ENCODE measurements at regions not wholly inside any gene's neighbourhood (a gene's known extent, or its start where the extent isn't known, plus 50 kb on each side); places are given as distances from the start of the nearest gene placed in this dataset.

DNA sequence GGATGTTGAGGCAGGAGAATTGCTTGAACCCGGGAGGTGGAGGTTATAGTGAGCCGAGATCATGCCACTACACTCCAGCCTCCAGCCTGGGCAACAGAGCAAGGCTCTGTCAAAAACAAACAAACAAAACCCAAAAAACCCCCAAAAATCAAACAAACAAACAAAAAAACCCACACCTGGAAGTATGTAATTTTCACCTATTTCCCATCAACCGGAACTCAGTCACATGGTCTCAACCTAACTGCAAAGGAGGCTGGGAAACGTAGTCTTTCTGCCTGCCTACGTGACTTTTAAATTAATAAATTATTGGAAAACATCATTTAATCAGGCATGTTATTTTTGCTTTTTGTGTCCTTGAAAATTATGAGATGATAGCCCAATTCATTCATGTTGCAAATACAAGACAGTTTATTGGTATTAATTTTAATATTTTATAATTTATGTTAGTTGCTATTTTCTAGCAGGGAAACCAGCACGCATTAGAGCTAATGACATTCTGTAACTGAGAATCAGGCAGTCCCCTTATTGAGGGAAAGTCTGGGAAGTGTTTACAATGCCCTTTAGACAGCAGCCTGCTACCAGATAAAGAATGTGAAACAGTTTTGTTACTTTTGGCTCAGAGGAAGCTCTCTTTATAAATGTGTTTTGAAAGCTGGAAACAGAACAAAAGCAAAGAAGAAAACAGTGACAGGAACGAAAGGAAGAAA is 110.3 kb downstream of the NXNL2 start:
- no peak for TF ChIP-seq CTCF (IDR thresholded peaks at IDR 0.05)
- H3K36me3 Mint-ChIP-seq: no peaks in the 10 kb centered on the region
- no peak overlapping the region for H3K4me2 ChIP-seq (replicated peaks; ENCODE audit: extremely low read depth, low read length, poor library complexity, severe bottlenecking)

GRCh38 chr9:88645879-88646199 is 110.9 kb downstream of the NXNL2 start:
- H3K27ac ChIP-seq (ENCODE audit: low read depth in 1 of 2, low read length in 2 of 2): no peak overlapping the region
- no peaks in the 10 kb centered on the region for H3K4me1 ChIP-seq (ENCODE audit: control insufficient read depth in 1 of 2, insufficient read depth in 2 of 2, low read length in 2 of 2)
- no peak overlapping the region for H3K4me2 ChIP-seq (replicated peaks; ENCODE audit: extremely low read depth, low read length, poor library complexity, severe bottlenecking)
- Mint-ChIP-seq H3K27me3 (ENCODE audit: low read depth in 3 of 3) (peaks cover 0 to 9% (median 6%) of the 10 kb centered on the region in 3 donors), H3K4me3 (no peak overlapping the region), H3K36me3 (no peaks in the 10 kb centered on the region), H3K4me1 (no peaks in the 10 kb centered on the region), H3K9me3 (peaks cover 2 to 16% (median 10%) of the 10 kb centered on the region in 7 donors), H3K27ac (no peak overlapping the region)
- no peaks in the 10 kb centered on the region for H3K9me3 ChIP-seq (replicated peaks in 1 of 2; ENCODE audit: control insufficient read depth in 1 of 2, insufficient read depth in 1 of 2, low read length in 2 of 2)
- H2AFZ ChIP-seq (ENCODE audit: insufficient read depth, low read depth, low read length, poor library complexity, severe bottlenecking): no peak overlapping the region
- intact Hi-C loops (cut with micrococcal nuclease): no loop called here
- no peaks in the 10 kb centered on the region for H3K36me3 ChIP-seq (replicated peaks in 1 of 2; ENCODE audit: control insufficient read depth in 1 of 2, insufficient read depth in 2 of 2, low read length in 2 of 2)
- H4K20me1 ChIP-seq (ENCODE audit: insufficient read depth, low read length): no peaks in the 10 kb centered on the region
- TF ChIP-seq CTCF (IDR thresholded peaks at IDR 0.05): no peak
- H3K4me3 ChIP-seq (replicated peaks in 1 of 3; ENCODE audit: low read depth in 2 of 3, low read length in 3 of 3): no peak overlapping the region
- H3K9ac ChIP-seq (ENCODE audit: insufficient read depth, low read length, poor library complexity, severe bottlenecking): no peak overlapping the region
- 100% methylated on average over 2 of the region's 10 CpGs for WGBS (ENCODE audit: insufficient coverage)
- no peaks in the 10 kb centered on the region for H3K79me2 ChIP-seq (ENCODE audit: insufficient read depth, low read length)
- no peaks in the 10 kb centered on the region for H3K27me3 ChIP-seq (ENCODE audit: control insufficient read depth in 2 of 2, insufficient read depth in 2 of 2, low read length in 2 of 2)
- no peak for DNase-seq

More for the DNA sequence above, 110.3 kb downstream of the NXNL2 start:
- Mint-ChIP-seq H3K4me3 (no peak overlapping the region), H3K4me1 (no peaks in the 10 kb centered on the region), H3K27me3 (ENCODE audit: low read depth in 3 of 3) (peaks cover 0 to 9% (median 6%) of the 10 kb centered on the region in 3 donors), H3K9me3 (peaks cover 2 to 13% (median 10%) of the 10 kb centered on the region in 7 donors), H3K27ac (no peak overlapping the region)
- Histone ChIP-seq H3K36me3 (replicated peaks in 1 of 2; ENCODE audit: control insufficient read depth in 1 of 2, insufficient read depth in 2 of 2, low read length in 2 of 2) (no peaks in the 10 kb centered on the region), H4K20me1 (ENCODE audit: insufficient read depth, low read length) (no peaks in the 10 kb centered on the region), H2AFZ (ENCODE audit: insufficient read depth, low read depth, low read length, poor library complexity, severe bottlenecking) (no peak overlapping the region), H3K79me2 (ENCODE audit: insufficient read depth, low read length) (no peaks in the 10 kb centered on the region), H3K4me3 (replicated peaks in 1 of 3; ENCODE audit: low read depth in 2 of 3, low read length in 3 of 3) (no peak overlapping the region), H3K27me3 (ENCODE audit: control insufficient read depth in 2 of 2, insufficient read depth in 2 of 2, low read length in 2 of 2) (no peaks in the 10 kb centered on the region), H3K27ac (ENCODE audit: low read depth in 1 of 2, low read length in 2 of 2) (no peak overlapping the region), H3K9ac (ENCODE audit: insufficient read depth, low read length, poor library complexity, severe bottlenecking) (no peak overlapping the region), H3K9me3 (replicated peaks in 1 of 2; ENCODE audit: control insufficient read depth in 1 of 2, insufficient read depth in 1 of 2, low read length in 2 of 2) (no peaks in the 10 kb centered on the region), H3K4me1 (ENCODE audit: control insufficient read depth in 1 of 2, insufficient read depth in 2 of 2, low read length in 2 of 2) (no peaks in the 10 kb centered on the region)
- intact Hi-C loops (cut with micrococcal nuclease): no loop called here
- WGBS (ENCODE audit: insufficient coverage): 73% methylated on average over 2 of the region's 7 CpGs
- no peak for DNase-seq

Data from CD14-positive monocyte (primary cell).